H9 (cell line): ENCODE measurements at regions not wholly inside any gene's neighbourhood (a gene's known extent, or its start where the extent isn't known, plus 50 kb on each side); places are given as distances from the start of the nearest gene placed in this dataset.

Source experiments
- DNase-seq: peaks from one replicate; pipeline ENCODE4 v3.0.0-alpha.2; 2017
- H2AFZ ChIP-seq: one replicate; pipeline ENCODE4 v1.6.1; 2013; ENCODE audit warnings: mild to moderate bottlenecking, low read length, control low read depth, moderate library complexity
- H2AK5ac ChIP-seq: 2 replicates; pipeline ENCODE4 v1.6.1; 2013; ENCODE audit warnings: low read length, control low read depth, mixed read lengths; ENCODE audit not compliant: insufficient read length
- H2BK120ac ChIP-seq: one replicate; pipeline ENCODE4 v1.6.1; 2013; ENCODE audit warnings: low read depth, mild to moderate bottlenecking, low read length, control low read depth, inconsistent platforms; ENCODE audit not compliant: poor library complexity, severe bottlenecking
- H2BK12ac ChIP-seq: 2 replicates; pipeline ENCODE4 v1.6.1; 2013; ENCODE audit warnings: low read length, control low read depth, mixed read lengths, low read depth; ENCODE audit not compliant: insufficient read length
- H2BK15ac ChIP-seq: 2 replicates; pipeline ENCODE4 v1.6.1; 2013; ENCODE audit warnings: low read depth, low read length, control low read depth
- H2BK20ac ChIP-seq: one replicate; pipeline ENCODE4 v1.6.1; 2013; ENCODE audit warnings: low read depth, mild to moderate bottlenecking, low read length, control low read depth, inconsistent platforms; ENCODE audit not compliant: poor library complexity, severe bottlenecking
- H2BK5ac ChIP-seq: 2 replicates; pipeline ENCODE4 v1.6.1; 2013; ENCODE audit warnings: low read length, control low read depth, mixed read lengths; ENCODE audit not compliant: insufficient read length
- H3K14ac ChIP-seq: 2 replicates; pipeline ENCODE4 v1.6.1; 2013; ENCODE audit warnings: low read length, control low read depth; ENCODE audit not compliant: insufficient read depth
- H3K18ac ChIP-seq: 2 replicates; pipeline ENCODE4 v1.6.1; 2013; ENCODE audit warnings: low read depth, mild to moderate bottlenecking, mixed read lengths, low read length, control low read depth; ENCODE audit not compliant: insufficient read length
- H3K23ac ChIP-seq: 2 replicates; pipeline ENCODE4 v1.6.1; 2013; ENCODE audit warnings: low read length, control low read depth, mixed read lengths, low read depth; ENCODE audit not compliant: insufficient read length
- H3K23me2 ChIP-seq: 2 replicates; pipeline ENCODE4 v1.6.1; 2013; ENCODE audit warnings: low read depth, mild to moderate bottlenecking, mixed read lengths, low read length, control low read depth; ENCODE audit not compliant: insufficient read length, poor library complexity, severe bottlenecking
- H3K27ac ChIP-seq: 2 replicates; pipeline ENCODE4 v1.5.1; 2013; ENCODE audit warnings: low read length, control low read depth, mixed read lengths, low read depth; ENCODE audit not compliant: insufficient read length
- H3K27me3 ChIP-seq: 2 replicates; pipeline ENCODE4 v1.6.1; 2013; ENCODE audit warnings: low read length, control low read depth, inconsistent platforms; ENCODE audit not compliant: insufficient read depth
- H3K4ac ChIP-seq: 2 replicates; pipeline ENCODE4 v1.6.1; 2013; ENCODE audit warnings: low read depth, mild to moderate bottlenecking, control low read depth, inconsistent platforms, low read length, moderate library complexity
- H3K4me1 ChIP-seq: 2 replicates; pipeline ENCODE4 v1.6.1; 2013; ENCODE audit warnings: low read length, control low read depth, inconsistent platforms; ENCODE audit not compliant: insufficient read depth
- H3K4me2 ChIP-seq: 2 replicates; pipeline ENCODE4 v1.6.1; 2013; ENCODE audit warnings: low read length, control low read depth, mixed read lengths; ENCODE audit not compliant: insufficient read length, insufficient read depth
- H3K56ac ChIP-seq: 2 replicates; pipeline ENCODE4 v1.6.1; 2013; ENCODE audit warnings: low read depth, mild to moderate bottlenecking, mixed read lengths, low read length, control low read depth; ENCODE audit not compliant: insufficient read length
- H3K79me1 ChIP-seq: 2 replicates; pipeline ENCODE4 v1.6.1; 2013; ENCODE audit warnings: low read depth, mild to moderate bottlenecking, moderate library complexity, low read length, control low read depth, inconsistent platforms; ENCODE audit not compliant: insufficient read depth, poor library complexity, severe bottlenecking
- H3K79me2 ChIP-seq: 2 replicates; pipeline ENCODE4 v1.6.1; 2013; ENCODE audit warnings: low read length, control low read depth, inconsistent platforms; ENCODE audit not compliant: insufficient read depth
- H3K9ac ChIP-seq: 2 replicates; pipeline ENCODE4 v1.6.1; 2013; ENCODE audit warnings: low read length, control low read depth, mixed read lengths; ENCODE audit not compliant: insufficient read length; ENCODE audit errors: extremely low read depth
- H3K9me3 ChIP-seq: one replicate; pipeline ENCODE4 v1.6.1; 2013; ENCODE audit warnings: low read depth, low read length, inconsistent platforms; ENCODE audit not compliant: control insufficient read depth
- H3T11ph ChIP-seq: one replicate; pipeline ENCODE4 v1.6.1; 2013; ENCODE audit warnings: mild to moderate bottlenecking, low read length, control low read depth, inconsistent platforms
- H4K20me1 ChIP-seq: one replicate; pipeline ENCODE4 v1.6.1; 2013; ENCODE audit not compliant: control insufficient read depth, insufficient read length, insufficient read depth
- H4K5ac ChIP-seq: 2 replicates; pipeline ENCODE4 v1.6.1; 2013; ENCODE audit warnings: low read depth, mild to moderate bottlenecking, mixed read lengths, low read length, control low read depth; ENCODE audit not compliant: insufficient read length
- H4K8ac ChIP-seq: replicated peaks from 2 replicates; pipeline ENCODE4 v1.6.1; 2013; ENCODE audit warnings: low read length, control low read depth, mixed read lengths, low read depth; ENCODE audit not compliant: insufficient read length
- H4K91ac ChIP-seq: 2 replicates; pipeline ENCODE4 v1.6.1; 2013; ENCODE audit warnings: low read depth, mild to moderate bottlenecking, moderate library complexity, mixed read lengths, low read length, control low read depth; ENCODE audit not compliant: insufficient read length
- H3K27ac Mint-ChIP-seq, 3 experiments: 2 replicates in 2 of 3; 3 replicates in 1 of 3; pipeline ENCODE4 v1.8.0; 2020 to 2021; ENCODE audit warnings: mixed read lengths in 3 of 3, mild to moderate bottlenecking in 1 of 3, moderate library complexity in 1 of 3
- H3K27me3 Mint-ChIP-seq: 2 replicates; pipeline ENCODE4 v1.8.0; 2021; ENCODE audit warnings: low read depth, mild to moderate bottlenecking, moderate library complexity, mixed read lengths
- H3K36me3 Mint-ChIP-seq, 3 experiments: 2 replicates in 2 of 3; 3 replicates in 1 of 3; pipeline ENCODE4 v1.8.0; 2020 to 2021; ENCODE audit warnings: low read depth in 3 of 3, mixed read lengths in 3 of 3; ENCODE audit not compliant: insufficient read depth in 1 of 3
- H3K4me1 Mint-ChIP-seq, 2 experiments: 2 replicates each; pipeline ENCODE4 v1.8.0; 2020; ENCODE audit warnings: mixed read lengths in 2 of 2
- H3K4me3 Mint-ChIP-seq, 2 experiments: 2 replicates in 1 of 2; 3 replicates in 1 of 2; pipeline ENCODE4 v1.8.0; 2020 to 2021; ENCODE audit warnings: mild to moderate bottlenecking in 2 of 2, mixed read lengths in 2 of 2, moderate library complexity in 1 of 2
- H3K9me3 Mint-ChIP-seq, 2 experiments: 2 replicates in 1 of 2; 3 replicates in 1 of 2; pipeline ENCODE4 v1.8.0; 2020; ENCODE audit warnings: mild to moderate bottlenecking in 2 of 2, mixed read lengths in 2 of 2, moderate library complexity in 1 of 2
- WGBS: extraction: QIAGEN DNeasy Blood & Tissue Kit; methylation state at CpG from one replicate; pipeline ENCODE4 v1.1.7; 2013; ENCODE audit warnings: missing lambda C conversion rate, low lambda C conversion rate, mixed read lengths; ENCODE audit not compliant: insufficient read length; ENCODE audit errors: extremely low coverage; 5-methylcytosine and 5-hydroxymethylcytosine counted together
- TF ChIP-seq, protein P1 (sequence below): fragments of 200-600 bp; sonication (generic); conservative IDR thresholded peaks from 3 replicates; pipeline ENCODE4 v1.8.0; 2021; ENCODE audit warnings: antibody characterized with exemption, mild to moderate bottlenecking

DNA sequence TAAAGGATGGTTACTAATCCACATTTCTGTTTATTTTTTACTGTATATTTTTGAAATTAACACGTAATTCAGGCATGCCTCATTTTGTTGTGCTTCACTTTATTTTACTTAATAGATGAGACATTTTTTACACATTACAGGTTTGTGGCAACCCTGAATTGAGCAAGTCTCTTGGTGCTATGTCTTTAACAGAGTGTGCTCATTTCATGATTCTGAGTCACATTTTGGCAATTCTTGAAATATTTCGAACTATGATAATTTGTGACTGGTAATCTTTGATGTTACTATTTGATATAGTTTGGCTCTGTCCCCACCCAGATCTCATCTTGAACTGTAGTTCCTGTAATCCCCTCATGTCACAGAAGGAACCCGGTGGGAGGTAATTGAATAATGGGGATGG, 1120.5 kb upstream of the FLRT2 start:
- no peak overlapping the region for H2BK15ac ChIP-seq
- TF ChIP-seq, protein P1, sequence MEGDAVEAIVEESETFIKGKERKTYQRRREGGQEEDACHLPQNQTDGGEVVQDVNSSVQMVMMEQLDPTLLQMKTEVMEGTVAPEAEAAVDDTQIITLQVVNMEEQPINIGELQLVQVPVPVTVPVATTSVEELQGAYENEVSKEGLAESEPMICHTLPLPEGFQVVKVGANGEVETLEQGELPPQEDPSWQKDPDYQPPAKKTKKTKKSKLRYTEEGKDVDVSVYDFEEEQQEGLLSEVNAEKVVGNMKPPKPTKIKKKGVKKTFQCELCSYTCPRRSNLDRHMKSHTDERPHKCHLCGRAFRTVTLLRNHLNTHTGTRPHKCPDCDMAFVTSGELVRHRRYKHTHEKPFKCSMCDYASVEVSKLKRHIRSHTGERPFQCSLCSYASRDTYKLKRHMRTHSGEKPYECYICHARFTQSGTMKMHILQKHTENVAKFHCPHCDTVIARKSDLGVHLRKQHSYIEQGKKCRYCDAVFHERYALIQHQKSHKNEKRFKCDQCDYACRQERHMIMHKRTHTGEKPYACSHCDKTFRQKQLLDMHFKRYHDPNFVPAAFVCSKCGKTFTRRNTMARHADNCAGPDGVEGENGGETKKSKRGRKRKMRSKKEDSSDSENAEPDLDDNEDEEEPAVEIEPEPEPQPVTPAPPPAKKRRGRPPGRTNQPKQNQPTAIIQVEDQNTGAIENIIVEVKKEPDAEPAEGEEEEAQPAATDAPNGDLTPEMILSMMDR = no peak
- no peaks in the 10 kb centered on the region for H3K27me3 Mint-ChIP-seq
- H3K27me3 ChIP-seq = no peaks in the 10 kb centered on the region; the same call in 1 of the 2 replicates
- H4K5ac ChIP-seq = no peak overlapping the region
- H4K8ac ChIP-seq = no peak overlapping the region
- H2AFZ ChIP-seq = no peak overlapping the region
- no peak overlapping the region for H3K23ac ChIP-seq
- H3K27ac Mint-ChIP-seq = no peak overlapping the region
- H3K79me2 ChIP-seq = no peaks in the 10 kb centered on the region
- no peak overlapping the region for H2BK5ac ChIP-seq
- no peak overlapping the region for H3K14ac ChIP-seq
- WGBS = no CpG with 5 or more reads among the region's 3 CpGs
- peaks cover 0 to 29% (median 10%) of the 10 kb centered on the region in 3 experiments; a peak in 4 of 7 replicates for H3K36me3 Mint-ChIP-seq
- H3K9me3 ChIP-seq = no peaks in the 10 kb centered on the region
- H3K18ac ChIP-seq = no peak overlapping the region
- H3K56ac ChIP-seq = no peak overlapping the region
- no peak overlapping the region for H3K9ac ChIP-seq
- H2BK12ac ChIP-seq = no peak overlapping the region
- H3K4me1 Mint-ChIP-seq = peaks cover 8 to 13% of the 10 kb centered on the region in 2 experiments
- H3K23me2 ChIP-seq = no peaks in the 10 kb centered on the region
- H3K79me1 ChIP-seq = no peaks in the 10 kb centered on the region
- no peak overlapping the region for H3T11ph ChIP-seq
- H3K27ac ChIP-seq = no peak overlapping the region
- no peak for DNase-seq
- H4K91ac ChIP-seq = no peak overlapping the region
- no peak overlapping the region for H2BK120ac ChIP-seq
- H2BK20ac ChIP-seq = no peak overlapping the region
- no peak overlapping the region for H3K4me2 ChIP-seq
- H3K4me1 ChIP-seq = no peaks in the 10 kb centered on the region
- peaks cover 17 to 24% of the 10 kb centered on the region in 2 experiments for H3K9me3 Mint-ChIP-seq
- no peaks in the 10 kb centered on the region for H4K20me1 ChIP-seq
- H3K4me3 Mint-ChIP-seq = no peak overlapping the region
- H2AK5ac ChIP-seq = no peak overlapping the region
- no peak overlapping the region for H3K4ac ChIP-seq
